Liver (tissue), 8 donors: ENCODE measurements at regions not wholly inside any gene's neighbourhood (a gene's known extent, or its start where the extent isn't known, plus 50 kb on each side); places are given as distances from the start of the nearest gene placed in this dataset.

Source experiments
- DNase-seq: peaks from one replicate; pipeline ENCODE4 v3.0.0-alpha.2; 2017; ENCODE audit warnings: low spot score
- H3K27ac ChIP-seq, 2 donors: one replicate each; pipeline ENCODE4 v1.7.0; 2013; ENCODE audit warnings: inconsistent platforms in 2 of 2, low read length in 2 of 2, control low read depth in 1 of 2, low read depth in 1 of 2, mild to moderate bottlenecking in 1 of 2
- H3K27me3 ChIP-seq, 4 donors: one replicate each; pipeline versions ENCODE4 v1.6.1 to v1.7.0; 2013; ENCODE audit warnings: low read length in 3 of 4, inconsistent platforms in 1 of 4, mild to moderate bottlenecking in 1 of 4, moderate library complexity in 1 of 4; ENCODE audit not compliant: control insufficient read depth in 4 of 4, insufficient read depth in 4 of 4
- H3K36me3 ChIP-seq, 4 donors: one replicate each; pipeline versions ENCODE4 v1.6.1 to v1.7.0; 2013; ENCODE audit warnings: low read length in 3 of 4, mild to moderate bottlenecking in 3 of 4, low read depth in 1 of 4, moderate library complexity in 1 of 4; ENCODE audit not compliant: control insufficient read depth in 4 of 4, insufficient read depth in 3 of 4
- H3K4me1 ChIP-seq, 4 donors: one replicate each; pipeline versions ENCODE4 v1.6.1 to v1.7.0; 2013; ENCODE audit warnings: low read length in 3 of 4, mild to moderate bottlenecking in 3 of 4, moderate library complexity in 1 of 4; ENCODE audit not compliant: control insufficient read depth in 4 of 4, insufficient read depth in 4 of 4
- H3K4me3 ChIP-seq, 3 donors: one replicate each; pipeline versions ENCODE4 v1.6.1 to v1.7.0; 2013; ENCODE audit warnings: low read length in 3 of 3, control low read depth in 1 of 3, low read depth in 1 of 3, mild to moderate bottlenecking in 1 of 3
- H3K9ac ChIP-seq, 2 donors: one replicate each; pipeline ENCODE4 v1.7.0; 2013; ENCODE audit warnings: low read length in 2 of 2, mild to moderate bottlenecking in 2 of 2, moderate library complexity in 2 of 2, control low read depth in 1 of 2, low read depth in 1 of 2
- H3K9me3 ChIP-seq, 4 donors: one replicate each; pipeline versions ENCODE4 v1.6.1 to v1.7.0; 2013; ENCODE audit warnings: low read length in 3 of 4; ENCODE audit not compliant: control insufficient read depth in 4 of 4
- ATF3 ChIP-seq: IDR thresholded peaks from 2 replicates; pipeline ENCODE4 v1.6.1; 2016; ENCODE audit warnings: antibody characterized with exemption
- CTCF ChIP-seq: fragments of 150-350 bp; IDR thresholded peaks from 2 replicates; pipeline ENCODE4 v1.5.1; 2017; ENCODE audit warnings: improper control_type of control experiment, low read depth, low read length; ENCODE audit not compliant: missing input control
- EGR1 ChIP-seq, 2 donors: IDR thresholded peaks; 2 replicates each; pipeline ENCODE4 v1.6.1; 2016 to 2018; ENCODE audit warnings: antibody characterized with exemption in 2 of 2, low read depth in 2 of 2
- FOXA1 ChIP-seq: IDR thresholded peaks from 2 replicates; pipeline ENCODE4 v1.6.1; 2016; ENCODE audit warnings: antibody characterized with exemption
- GABPA ChIP-seq, 2 donors: IDR thresholded peaks in 1 of 2; conservative IDR thresholded peaks in 1 of 2; 2 replicates each; pipeline ENCODE4 v1.6.1; 2016; ENCODE audit warnings: antibody characterized with exemption in 2 of 2, mild to moderate bottlenecking in 1 of 2, moderate library complexity in 1 of 2
- HNF4A ChIP-seq, 2 donors: conservative IDR thresholded peaks; 2 replicates each; pipeline ENCODE4 v1.6.1; 2016; ENCODE audit warnings: antibody characterized with exemption in 2 of 2, mild to moderate bottlenecking in 2 of 2
- HNF4G ChIP-seq: IDR thresholded peaks from 2 replicates; pipeline ENCODE4 v1.6.1; 2016; ENCODE audit warnings: antibody characterized with exemption
- JUND ChIP-seq, 2 donors: IDR thresholded peaks; 2 replicates each; pipeline ENCODE4 v1.6.1; 2016; ENCODE audit warnings: antibody characterized with exemption in 2 of 2
- NR2F2 ChIP-seq: IDR thresholded peaks from 2 replicates; pipeline ENCODE4 v1.6.1; 2016; ENCODE audit warnings: antibody characterized with exemption
- RAD21 ChIP-seq, 2 donors: IDR thresholded peaks; 2 replicates each; pipeline ENCODE4 v1.6.1; 2016; ENCODE audit warnings: antibody characterized with exemption in 2 of 2, mild to moderate bottlenecking in 2 of 2
- REST ChIP-seq: IDR thresholded peaks from 2 replicates; pipeline ENCODE4 v1.6.1; 2016; ENCODE audit warnings: antibody characterized with exemption, mild to moderate bottlenecking
- SP1 ChIP-seq: IDR thresholded peaks from 2 replicates; pipeline ENCODE4 v1.6.1; 2018; ENCODE audit warnings: antibody characterized with exemption, mild to moderate bottlenecking
- TAF1 ChIP-seq: conservative IDR thresholded peaks from 2 replicates; pipeline ENCODE4 v1.6.1; 2016; ENCODE audit warnings: antibody characterized with exemption, mild to moderate bottlenecking
- YY1 ChIP-seq: IDR thresholded peaks from 2 replicates; pipeline ENCODE4 v1.6.1; 2016; ENCODE audit warnings: antibody characterized with exemption, mild to moderate bottlenecking
- ZBTB33 ChIP-seq: IDR thresholded peaks from 2 replicates; pipeline ENCODE4 v1.6.1; 2016; ENCODE audit warnings: antibody characterized with exemption
- whole genome bisulfite sequencing: extraction: QIAGEN DNeasy Blood & Tissue Kit; methylation state at CpG from one replicate; pipeline ENCODE4 v1.1.7; 2013; 5-methylcytosine and 5-hydroxymethylcytosine counted together
- donor health status: healthy.
- donor health status: healthy.
- donor health status: healthy.
- donor health status: healthy.
- donor health status: healthy.

- no peak for TF ChIP-seq ZBTB33
- TF ChIP-seq RAD21 (IDR thresholded peaks at IDR 0.05): no peak
- TF ChIP-seq HNF4G: no peak
- TF ChIP-seq JUND (IDR thresholded peaks at IDR 0.05): no peak
- no peak for TF ChIP-seq GABPA (IDR thresholded peaks at IDR 0.05 in 1 of 2, conservative IDR thresholded peaks at IDR 0.05 in 1 of 2)
- no peak for TF ChIP-seq TAF1
- no peak for TF ChIP-seq SP1
- TF ChIP-seq ATF3: no peak
Measured at GRCh38 chr10:111595173-111595572, 518.3 kb downstream of the ADRA2A start (continued).

GRCh38 chr10:111598433-111599059 is 521.7 kb downstream of the ADRA2A start:
- no peaks in the 10 kb centered on the region for H3K4me1 ChIP-seq
- no peak overlapping the region for H3K4me3 ChIP-seq
- H3K27ac ChIP-seq: no peak overlapping the region
- H3K27me3 ChIP-seq: no peaks in the 10 kb centered on the region
- TF ChIP-seq RAD21 (IDR thresholded peaks at IDR 0.05) (peak; percentile 95 to 96), JUND (IDR thresholded peaks at IDR 0.05) (no peak), CTCF (peak; percentile 95), YY1 (peak; percentile 58), ATF3 (no peak)
- 27% methylated on average over 6 of the region's 6 CpGs for WGBS
- DNase-seq: peak; percentile 39
- H3K36me3 ChIP-seq: no peaks in the 10 kb centered on the region
- H3K9ac ChIP-seq: no peak overlapping the region
- no peaks in the 10 kb centered on the region for H3K9me3 ChIP-seq

GRCh38 chr10:111599943-111600342 is 523.1 kb downstream of the ADRA2A start:
- H3K27me3 ChIP-seq: no peaks in the 10 kb centered on the region
- H3K36me3 ChIP-seq: no peaks in the 10 kb centered on the region
- H3K9me3 ChIP-seq: no peaks in the 10 kb centered on the region
- H3K9ac ChIP-seq: no peak overlapping the region
- TF ChIP-seq ZBTB33 (no peak), ATF3 (no peak), FOXA1 (no peak), CTCF (no peak), YY1 (no peak), EGR1 (IDR thresholded peaks at IDR 0.05; ENCODE audit: low read depth in 2 of 2) (no peak), REST (no peak), NR2F2 (no peak), SP1 (no peak), HNF4A (conservative IDR thresholded peaks at IDR 0.05) (no peak), RAD21 (IDR thresholded peaks at IDR 0.05) (no peak), GABPA (IDR thresholded peaks at IDR 0.05 in 1 of 2, conservative IDR thresholded peaks at IDR 0.05 in 1 of 2) (no peak)
- no peaks in the 10 kb centered on the region for H3K4me1 ChIP-seq
- H3K27ac ChIP-seq: no peak overlapping the region
- no peak for DNase-seq
- WGBS: 77% methylated on average over 2 of the region's 2 CpGs
- H3K4me3 ChIP-seq: no peak overlapping the region
